ENCODE measurements at regions not wholly inside any gene's neighbourhood (a gene's known extent, or its start where the extent isn't known, plus 50 kb on each side); places are given as distances from the start of the nearest gene placed in this dataset.

GRCh38 chr4:163071308-163071707 lies 95.4 kb downstream of the NAF1 start:
- TF ChIP-seq CTCF (IDR thresholded peaks at IDR 0.05; ENCODE audit: insufficient read depth, low read length) (no peak), POLR2AphosphoS5 (IDR thresholded peaks at IDR 0.05; ENCODE audit: low read depth) (no peak), GABPA (IDR thresholded peaks at IDR 0.05; ENCODE audit: low read depth) (no peak), SPI1 (IDR thresholded peaks at IDR 0.05; ENCODE audit: borderline replicate concordance, low read depth) (no peak)
- TF ChIP-seq, protein P1, sequence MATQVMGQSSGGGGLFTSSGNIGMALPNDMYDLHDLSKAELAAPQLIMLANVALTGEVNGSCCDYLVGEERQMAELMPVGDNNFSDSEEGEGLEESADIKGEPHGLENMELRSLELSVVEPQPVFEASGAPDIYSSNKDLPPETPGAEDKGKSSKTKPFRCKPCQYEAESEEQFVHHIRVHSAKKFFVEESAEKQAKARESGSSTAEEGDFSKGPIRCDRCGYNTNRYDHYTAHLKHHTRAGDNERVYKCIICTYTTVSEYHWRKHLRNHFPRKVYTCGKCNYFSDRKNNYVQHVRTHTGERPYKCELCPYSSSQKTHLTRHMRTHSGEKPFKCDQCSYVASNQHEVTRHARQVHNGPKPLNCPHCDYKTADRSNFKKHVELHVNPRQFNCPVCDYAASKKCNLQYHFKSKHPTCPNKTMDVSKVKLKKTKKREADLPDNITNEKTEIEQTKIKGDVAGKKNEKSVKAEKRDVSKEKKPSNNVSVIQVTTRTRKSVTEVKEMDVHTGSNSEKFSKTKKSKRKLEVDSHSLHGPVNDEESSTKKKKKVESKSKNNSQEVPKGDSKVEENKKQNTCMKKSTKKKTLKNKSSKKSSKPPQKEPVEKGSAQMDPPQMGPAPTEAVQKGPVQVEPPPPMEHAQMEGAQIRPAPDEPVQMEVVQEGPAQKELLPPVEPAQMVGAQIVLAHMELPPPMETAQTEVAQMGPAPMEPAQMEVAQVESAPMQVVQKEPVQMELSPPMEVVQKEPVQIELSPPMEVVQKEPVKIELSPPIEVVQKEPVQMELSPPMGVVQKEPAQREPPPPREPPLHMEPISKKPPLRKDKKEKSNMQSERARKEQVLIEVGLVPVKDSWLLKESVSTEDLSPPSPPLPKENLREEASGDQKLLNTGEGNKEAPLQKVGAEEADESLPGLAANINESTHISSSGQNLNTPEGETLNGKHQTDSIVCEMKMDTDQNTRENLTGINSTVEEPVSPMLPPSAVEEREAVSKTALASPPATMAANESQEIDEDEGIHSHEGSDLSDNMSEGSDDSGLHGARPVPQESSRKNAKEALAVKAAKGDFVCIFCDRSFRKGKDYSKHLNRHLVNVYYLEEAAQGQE (IDR thresholded peaks at IDR 0.05; ENCODE audit: insufficient replicate concordance, low read depth), result no peak

Data from HL-60 (cell line).